Panc1 (cell line): ENCODE measurements at regions not wholly inside any gene's neighbourhood (a gene's known extent, or its start where the extent isn't known, plus 50 kb on each side); places are given as distances from the start of the nearest gene placed in this dataset.

ENCODE experiments used
- CTCF ChIP-seq: fragments of 450-650 bp; IDR thresholded peaks from 2 replicates; pipeline ENCODE4 v1.5.1; 2017; ENCODE audit warnings: mild to moderate bottlenecking
- SIN3A ChIP-seq: IDR thresholded peaks from 2 replicates; pipeline ENCODE4 v1.6.1; 2012; ENCODE audit warnings: low read depth, mild to moderate bottlenecking, low read length, moderate library complexity, borderline replicate concordance; ENCODE audit not compliant: insufficient read depth

- no peak for TF ChIP-seq SIN3A
- no peak for TF ChIP-seq CTCF
Observed at GRCh38 chr2:8457699-8458502, 224.0 kb upstream of the ID2 start.
